Neutrophil (primary cell): ENCODE measurements at regions not wholly inside any gene's neighbourhood (a gene's known extent, or its start where the extent isn't known, plus 50 kb on each side); places are given as distances from the start of the nearest gene placed in this dataset.

Experiments
- H3K27ac ChIP-seq: fragments of 200-600 bp; sonication (generic); 2 replicates; pipeline ENCODE4 v1.5.1; 2016; ENCODE audit warnings: mild to moderate bottlenecking, moderate library complexity
- H3K27me3 ChIP-seq: fragments of 200-600 bp; sonication (generic); 2 replicates; pipeline ENCODE4 v1.6.0; 2016; ENCODE audit warnings: mild to moderate bottlenecking
- H3K36me3 ChIP-seq: fragments of 200-600 bp; sonication (generic); 2 replicates; pipeline ENCODE4 v1.5.1; 2017
- H3K4me1 ChIP-seq, 2 experiments: fragments of 200-600 bp in 1 of 2; sonication (generic) in 1 of 2; 1 replicate in 1 of 2; 2 replicates in 1 of 2; pipeline versions ENCODE4 v1.5.1 to v1.6.1; 2013 to 2016; ENCODE audit warnings: low read depth in 1 of 2, low read length in 1 of 2, mild to moderate bottlenecking in 1 of 2, moderate library complexity in 1 of 2; ENCODE audit not compliant: control insufficient read depth in 1 of 2, insufficient read depth in 1 of 2
- H3K4me3 ChIP-seq, 2 experiments: fragments of 200-600 bp in 1 of 2; sonication (generic) in 1 of 2; 1 replicate in 1 of 2; 2 replicates in 1 of 2; pipeline ENCODE4 v1.5.1; 2013 to 2016; ENCODE audit warnings: low read depth in 1 of 2, low read length in 1 of 2, mild to moderate bottlenecking in 1 of 2, moderate library complexity in 1 of 2
- H3K9me3 ChIP-seq: fragments of 200-600 bp; sonication (generic); 2 replicates; pipeline ENCODE4 v1.5.1; 2016
- CTCF ChIP-seq: fragments of 200-600 bp; sonication (generic); IDR thresholded peaks from 2 replicates; pipeline ENCODE4 v1.5.1; 2016; ENCODE audit warnings: antibody characterized with exemption

GRCh38 chr12:127820271-127820670, 446.7 kb upstream of the TMEM132C start:
- TF ChIP-seq CTCF = no peak
- no peaks in the 10 kb centered on the region for H3K9me3 ChIP-seq
- no peak overlapping the region for H3K27ac ChIP-seq
- no peaks in the 10 kb centered on the region for H3K4me1 ChIP-seq
- H3K27me3 ChIP-seq = no peaks in the 10 kb centered on the region
- no peak overlapping the region for H3K4me3 ChIP-seq
- no peaks in the 10 kb centered on the region for H3K36me3 ChIP-seq

- no peak overlapping the region for H3K27ac ChIP-seq
- H3K27me3 ChIP-seq = no peaks in the 10 kb centered on the region
- TF ChIP-seq CTCF = no peak
- H3K4me1 ChIP-seq = no peaks in the 10 kb centered on the region
- H3K4me3 ChIP-seq = no peak overlapping the region
- no peaks in the 10 kb centered on the region for H3K9me3 ChIP-seq
- no peaks in the 10 kb centered on the region for H3K36me3 ChIP-seq
These were observed 446.1 kb upstream of the TMEM132C start for GRCh38 chr12:127820846-127821245.

- TF ChIP-seq CTCF = no peak
- Histone ChIP-seq H3K4me1 (no peaks in the 10 kb centered on the region), H3K27ac (no peak overlapping the region), H3K27me3 (no peaks in the 10 kb centered on the region), H3K36me3 (no peaks in the 10 kb centered on the region), H3K9me3 (no peaks in the 10 kb centered on the region), H3K4me3 (no peak overlapping the region)
These were observed 444.1 kb upstream of the TMEM132C start for GRCh38 chr12:127822809-127823411.

GRCh38 chr12:127823801-127824200, 443.2 kb upstream of the TMEM132C start:
- H3K4me1 ChIP-seq = no peaks in the 10 kb centered on the region
- no peaks in the 10 kb centered on the region for H3K9me3 ChIP-seq
- no peak overlapping the region for H3K27ac ChIP-seq
- H3K4me3 ChIP-seq = no peak overlapping the region
- H3K36me3 ChIP-seq = no peaks in the 10 kb centered on the region
- H3K27me3 ChIP-seq = no peaks in the 10 kb centered on the region
- no peak for TF ChIP-seq CTCF

GRCh38 chr12:127829281-127830064, 437.5 kb upstream of the TMEM132C start:
- no peak for TF ChIP-seq CTCF
- Histone ChIP-seq H3K27me3 (no peaks in the 10 kb centered on the region), H3K4me1 (no peaks in the 10 kb centered on the region), H3K9me3 (no peaks in the 10 kb centered on the region), H3K36me3 (no peaks in the 10 kb centered on the region), H3K27ac (no peak overlapping the region), H3K4me3 (no peak overlapping the region)
